GM12864 (cell line): ENCODE measurements at regions not wholly inside any gene's neighbourhood (a gene's known extent, or its start where the extent isn't known, plus 50 kb on each side); places are given as distances from the start of the nearest gene placed in this dataset.

Source experiments
- DNase-seq: peaks from one replicate; pipeline ENCODE4 v3.0.0-alpha.2; 2011; ENCODE audit warnings: low read depth
- H3K4me3 ChIP-seq: 2 replicates; pipeline ENCODE4 v1.5.1; 2011; ENCODE audit warnings: mild to moderate bottlenecking, low read depth, low read length, control low read depth
- CTCF ChIP-seq: IDR thresholded peaks from 2 replicates; pipeline ENCODE4 v1.5.1; 2011; ENCODE audit warnings: low read depth, mild to moderate bottlenecking, moderate library complexity, low read length, control low read depth, inconsistent platforms; ENCODE audit errors: missing control alignments

- no peak for TF ChIP-seq CTCF
- H3K4me3 ChIP-seq = no peak overlapping the region
- no peak for DNase-seq
Observed at GRCh38 chrX:39337451-39337850, 536.2 kb downstream of the MID1IP1 start.

- no peak for DNase-seq
- no peak for TF ChIP-seq CTCF
- no peak overlapping the region for H3K4me3 ChIP-seq
Observed at GRCh38 chrX:39338583-39338982, 537.3 kb downstream of the MID1IP1 start.

GRCh38 chrX:39356119-39356807 is 555.0 kb downstream of the MID1IP1 start:
- no peak for DNase-seq
- no peak for TF ChIP-seq CTCF
- no peak overlapping the region for H3K4me3 ChIP-seq

GRCh38 chrX:39360101-39360500 is 558.8 kb downstream of the MID1IP1 start:
- TF ChIP-seq CTCF = no peak
- H3K4me3 ChIP-seq = no peak overlapping the region
- no peak for DNase-seq

DNA sequence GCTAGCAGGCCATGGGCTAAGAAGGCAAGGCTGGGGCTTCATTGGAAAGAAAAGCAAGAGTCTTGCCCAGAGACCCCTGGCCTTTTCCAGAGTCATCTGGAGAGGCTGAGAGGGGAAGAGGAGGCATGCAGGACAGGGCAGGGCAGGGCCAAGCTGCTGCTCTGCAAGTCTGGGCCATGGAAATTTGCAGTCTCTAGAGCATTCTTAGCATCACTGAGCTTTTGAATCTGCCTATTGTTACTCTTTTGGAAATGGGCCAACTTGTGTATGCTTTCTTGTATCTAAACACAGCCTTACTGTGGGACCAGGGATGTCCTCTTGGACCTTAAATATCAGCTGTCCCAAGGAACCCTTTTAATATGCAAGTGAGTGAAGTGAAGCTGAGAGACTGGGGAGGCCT is 560.5 kb downstream of the MID1IP1 start:
- TF ChIP-seq CTCF = no peak
- H3K4me3 ChIP-seq = no peak overlapping the region
- no peak for DNase-seq

- no peak overlapping the region for H3K4me3 ChIP-seq
- TF ChIP-seq CTCF = no peak
- DNase-seq = no peak
Observed at GRCh38 chrX:39367416-39367815, 566.2 kb downstream of the MID1IP1 start.

GRCh38 chrX:39372115-39372514 is 570.9 kb downstream of the MID1IP1 start:
- DNase-seq = no peak
- H3K4me3 ChIP-seq = no peak overlapping the region
- TF ChIP-seq CTCF = no peak
